NAMALWA (cell line): ENCODE measurements at regions not wholly inside any gene's neighbourhood (a gene's known extent, or its start where the extent isn't known, plus 50 kb on each side); places are given as distances from the start of the nearest gene placed in this dataset.

ENCODE experiments used
- DNase-seq: peaks from one replicate; pipeline ENCODE4 v3.0.0-alpha.2; 2015; ENCODE audit warnings: low spot score

- DNase-seq = no peak
Observed at GRCh38 chr5:82334856-82335255, 56.7 kb upstream of the RPS23 start.

- DNase-seq = no peak
Observed at GRCh38 chr5:82334085-82334692, 56.0 kb upstream of the RPS23 start.

GRCh38 chr5:82332886-82333615 is 54.9 kb upstream of the RPS23 start:
- DNase-seq = no peak

- no peak for DNase-seq
Observed at GRCh38 chr5:82332064-82332855, 54.1 kb upstream of the RPS23 start.

GRCh38 chr5:82331557-82331956 is 53.4 kb upstream of the RPS23 start:
- DNase-seq = no peak

- DNase-seq = no peak
Observed at GRCh38 chr5:82330530-82331270, 52.5 kb upstream of the RPS23 start.

GRCh38 chr5:82329393-82329792 is 51.2 kb upstream of the RPS23 start:
- no peak for DNase-seq
